B cell (primary cell): ENCODE measurements at regions not wholly inside any gene's neighbourhood (a gene's known extent, or its start where the extent isn't known, plus 50 kb on each side); places are given as distances from the start of the nearest gene placed in this dataset.
"Not testable (repeated sequence)": the region's sequence is repeated elsewhere in the genome, so short reads cannot be mapped to it uniquely, and the experiment has no call there.

ENCODE experiments used
- ATAC-seq: fragments of 200-7000 bp; cut with Tn5 transposase; one replicate; pipeline ENCODE4 v1.10.0; 2021; ENCODE audit warnings: low read depth, mild to moderate bottlenecking, moderate number of reproducible peaks, moderate library complexity
- CTCF ChIA-PET: fragments of 350-600 bp; sonication (Branson Sonifier 250); formaldehyde crosslinking; loops from one replicate; lab custom pipeline; 2021; ENCODE audit warnings: antibody characterized with exemption, inconsistent platforms; lab: Charles Lee
- POLR2A ChIA-PET: fragments of 350-600 bp; sonication (Branson Sonifier 250); formaldehyde crosslinking; loops from one replicate; lab custom pipeline; 2021; ENCODE audit warnings: antibody characterized with exemption; lab: Charles Lee
- DNase-seq: peaks from one replicate; pipeline ENCODE4 v3.0.0; 2013
- H2AFZ ChIP-seq: 2 replicates; pipeline ENCODE4 v1.6.1; 2012; ENCODE audit warnings: mild to moderate bottlenecking, low read depth, low read length; ENCODE audit not compliant: insufficient read depth, poor library complexity, severe bottlenecking
- H3K27ac ChIP-seq, 2 donors: 1 replicate in 1 of 2; 2 replicates in 1 of 2; pipeline ENCODE4 v1.5.1; 2012 to 2013; ENCODE audit warnings: low read length in 2 of 2, mild to moderate bottlenecking in 2 of 2, moderate library complexity in 1 of 2
- H3K27me3 ChIP-seq, 4 experiments: fragments of 200-600 bp in 1 of 4; sonication (generic) in 1 of 4; replicated peaks in 1 of 4; 1 replicate in 2 of 4; 2 replicates in 2 of 4; pipeline versions ENCODE4 v1.6.1 to v1.7.0; 2013 to 2016; ENCODE audit warnings: low read length in 3 of 4, mild to moderate bottlenecking in 2 of 4, mixed read lengths in 1 of 4, moderate library complexity in 1 of 4; ENCODE audit not compliant: insufficient read depth in 4 of 4, control insufficient read depth in 3 of 4; ENCODE audit errors: control extremely low read depth in 1 of 4
- H3K36me3 ChIP-seq, 2 experiments: replicated peaks in 1 of 2; 1 replicate in 1 of 2; 2 replicates in 1 of 2; pipeline versions ENCODE4 v1.6.1 to v1.7.1; 2013; ENCODE audit warnings: low read length in 1 of 2; ENCODE audit not compliant: insufficient read depth in 2 of 2, control insufficient read depth in 1 of 2; ENCODE audit errors: control extremely low read depth in 1 of 2, extremely low read depth in 1 of 2
- H3K4me1 ChIP-seq, 2 donors: fragments of 200-600 bp in 1 of 2; sonication (generic) in 1 of 2; 1 replicate in 1 of 2; 2 replicates in 1 of 2; pipeline versions ENCODE4 v1.5.1 to v1.6.1; 2013 to 2017; ENCODE audit warnings: low read length in 2 of 2; ENCODE audit not compliant: control insufficient read depth in 2 of 2, insufficient read depth in 2 of 2
- H3K4me2 ChIP-seq: replicated peaks from 2 replicates; pipeline ENCODE3; 2012; ENCODE audit warnings: mild to moderate bottlenecking, low read depth, low read length; ENCODE audit not compliant: poor library complexity, severe bottlenecking
- H3K4me3 ChIP-seq, 5 experiments: fragments of 200-600 bp in 1 of 5; sonication (generic) in 1 of 5; 1 replicate in 3 of 5; 2 replicates in 2 of 5; pipeline versions ENCODE4 v1.5.1 to v1.7.0; 2011 to 2016; ENCODE audit warnings: low read length in 4 of 5, mild to moderate bottlenecking in 4 of 5, low read depth in 2 of 5, control low read depth in 1 of 5, moderate library complexity in 1 of 5; ENCODE audit not compliant: insufficient read depth in 1 of 5; ENCODE audit errors: control extremely low read depth in 1 of 5, extremely low read depth in 1 of 5
- H3K79me2 ChIP-seq: fragments of 200-600 bp; sonication (generic); one replicate; pipeline ENCODE4 v1.6.0; 2016; ENCODE audit warnings: low read length; ENCODE audit not compliant: control insufficient read depth, insufficient read depth
- H3K9ac ChIP-seq: fragments of 200-600 bp; sonication (generic); 2 replicates; pipeline ENCODE4 v1.6.1; 2017; ENCODE audit warnings: mild to moderate bottlenecking, low read length, moderate library complexity
- H3K9me3 ChIP-seq, 3 donors: one replicate each; pipeline versions ENCODE4 v1.6.1 to v1.7.1; 2013; ENCODE audit warnings: low read length in 2 of 3; ENCODE audit not compliant: control insufficient read depth in 2 of 3, insufficient read depth in 1 of 3; ENCODE audit errors: control extremely low read depth in 1 of 3
- H4K20me1 ChIP-seq: 2 replicates; pipeline ENCODE4 v1.6.0; 2012; ENCODE audit warnings: mild to moderate bottlenecking, low read length; ENCODE audit not compliant: insufficient read depth, control insufficient read depth, poor library complexity, severe bottlenecking
- H3K27ac Mint-ChIP-seq: one replicate; pipeline ENCODE4 v1.8.0; 2021; ENCODE audit warnings: mixed read lengths
- H3K27me3 Mint-ChIP-seq: one replicate; pipeline ENCODE4 v1.8.0; 2021; ENCODE audit warnings: mixed read lengths
- H3K4me1 Mint-ChIP-seq: one replicate; pipeline ENCODE4 v1.8.0; 2021; ENCODE audit warnings: mixed read lengths
- H3K4me3 Mint-ChIP-seq: one replicate; pipeline ENCODE4 v1.8.0; 2021; ENCODE audit warnings: mixed read lengths
- H3K9me3 Mint-ChIP-seq: one replicate; pipeline ENCODE4 v1.8.0; 2022; ENCODE audit warnings: mixed read lengths; ENCODE audit not compliant: insufficient read depth
- EZH2 ChIP-seq: IDR thresholded peaks from 2 replicates; pipeline ENCODE4 v1.6.1; 2012; ENCODE audit warnings: borderline replicate concordance, low read depth, mild to moderate bottlenecking, moderate library complexity, low read length; ENCODE audit not compliant: insufficient read depth, poor library complexity, severe bottlenecking
- WGBS: methylation state at CpG from one replicate; pipeline ENCODE4 v1.1.5; 2013; ENCODE audit warnings: missing lambda C conversion rate; ENCODE audit not compliant: insufficient coverage; 5-methylcytosine and 5-hydroxymethylcytosine counted together
- intact Hi-C: fragments of 100-400 bp; cut with micrococcal nuclease; formaldehyde crosslinking; loops from one replicate; pipeline ENCODE4 v1.10.0; 2022
- TF ChIP-seq, protein P1 (sequence below): fragments of 200-600 bp; IDR thresholded peaks from one replicate; pipeline ENCODE4 v1.8.0; 2022; ENCODE audit warnings: antibody characterized with exemption, mild to moderate bottlenecking

DNA sequence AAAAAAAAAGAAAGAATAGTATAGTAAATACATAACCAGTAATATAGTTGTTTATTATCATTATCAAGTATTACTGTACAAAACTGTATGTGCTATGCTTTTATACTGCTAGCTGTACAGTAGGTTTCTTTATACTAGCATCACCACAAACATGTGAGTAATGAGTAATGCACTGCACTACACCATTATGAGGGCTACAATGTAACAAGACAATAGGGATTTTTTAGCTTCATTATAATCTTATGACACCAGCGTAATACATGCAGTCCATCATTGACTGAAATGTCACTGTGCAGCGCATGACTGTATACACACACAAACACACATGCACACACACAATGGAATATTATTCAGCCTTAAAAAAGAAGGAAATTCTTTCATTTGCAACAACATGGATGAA, 111.5 kb upstream of the ZBED5 start:
- Histone ChIP-seq H2AFZ (no peak overlapping the region), H3K27me3 (no peaks in the 10 kb centered on the region), H3K27ac (no peak overlapping the region), H3K9me3 (no peaks in the 10 kb centered on the region), H3K79me2 (no peaks in the 10 kb centered on the region), H4K20me1 (no peaks in the 10 kb centered on the region), H3K9ac (no peak overlapping the region), H3K36me3 (no peaks in the 10 kb centered on the region), H3K4me2 (no peak overlapping the region), H3K4me3 (no peak overlapping the region), H3K4me1 (peaks cover 7 to 8% of the 10 kb centered on the region in 2 donors)
- H3K27me3 Mint-ChIP-seq, result peaks cover 4% of the 10 kb centered on the region
- TF ChIP-seq EZH2, result no peak
- TF ChIP-seq, protein P1, sequence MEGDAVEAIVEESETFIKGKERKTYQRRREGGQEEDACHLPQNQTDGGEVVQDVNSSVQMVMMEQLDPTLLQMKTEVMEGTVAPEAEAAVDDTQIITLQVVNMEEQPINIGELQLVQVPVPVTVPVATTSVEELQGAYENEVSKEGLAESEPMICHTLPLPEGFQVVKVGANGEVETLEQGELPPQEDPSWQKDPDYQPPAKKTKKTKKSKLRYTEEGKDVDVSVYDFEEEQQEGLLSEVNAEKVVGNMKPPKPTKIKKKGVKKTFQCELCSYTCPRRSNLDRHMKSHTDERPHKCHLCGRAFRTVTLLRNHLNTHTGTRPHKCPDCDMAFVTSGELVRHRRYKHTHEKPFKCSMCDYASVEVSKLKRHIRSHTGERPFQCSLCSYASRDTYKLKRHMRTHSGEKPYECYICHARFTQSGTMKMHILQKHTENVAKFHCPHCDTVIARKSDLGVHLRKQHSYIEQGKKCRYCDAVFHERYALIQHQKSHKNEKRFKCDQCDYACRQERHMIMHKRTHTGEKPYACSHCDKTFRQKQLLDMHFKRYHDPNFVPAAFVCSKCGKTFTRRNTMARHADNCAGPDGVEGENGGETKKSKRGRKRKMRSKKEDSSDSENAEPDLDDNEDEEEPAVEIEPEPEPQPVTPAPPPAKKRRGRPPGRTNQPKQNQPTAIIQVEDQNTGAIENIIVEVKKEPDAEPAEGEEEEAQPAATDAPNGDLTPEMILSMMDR, result no peak
- H3K9me3 Mint-ChIP-seq, result peaks cover 5% of the 10 kb centered on the region
- DNase-seq, result no peak
- no peak for ATAC-seq
- no peak overlapping the region for H3K4me3 Mint-ChIP-seq
- CTCF ChIA-PET, result interaction anchor here (1.3 to 1.7 kb wide), 2 partner anchors 11 to 35 kb away, joined by 4 to 5 read pairs; no protein-coding TSS in a partner anchor
- H3K4me1 Mint-ChIP-seq, result peaks cover 10% of the 10 kb centered on the region
- no peak overlapping the region for H3K27ac Mint-ChIP-seq
- intact Hi-C loops, result no loop called here
- no CpG with 5 or more reads among the region's 2 CpGs for WGBS
- POLR2A ChIA-PET, result no interaction called here

DNA sequence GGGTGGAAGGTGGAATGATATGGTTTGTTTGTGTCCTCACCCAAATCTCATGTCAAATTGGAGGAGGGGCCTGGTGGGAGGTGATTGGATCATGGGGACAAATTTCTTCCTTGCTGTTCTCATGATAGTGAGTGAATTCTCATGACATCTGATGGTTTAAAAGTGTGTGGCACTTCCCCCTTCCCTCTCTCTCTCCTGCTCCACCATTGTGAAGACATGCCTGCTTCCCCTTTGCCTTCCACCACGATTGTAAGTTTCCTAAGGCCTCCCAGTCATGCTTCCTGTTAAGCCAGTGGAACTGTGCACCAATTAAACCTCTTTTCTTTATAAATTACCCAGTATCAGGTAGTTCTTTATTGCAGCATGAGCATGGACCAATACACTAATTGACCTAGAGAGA, 99.0 kb upstream of the ZBED5 start:
- CTCF ChIA-PET, H3K79me2 ChIP-seq, H3K4me1 ChIP-seq, H3K27ac ChIP-seq, POLR2A ChIA-PET, H4K20me1 ChIP-seq, H3K27ac Mint-ChIP-seq, intact Hi-C loops, ATAC-seq, H2AFZ ChIP-seq, H3K4me3 Mint-ChIP-seq, DNase-seq, H3K4me2 ChIP-seq, H3K4me3 ChIP-seq, H3K9ac ChIP-seq, H3K36me3 ChIP-seq, H3K9me3 Mint-ChIP-seq: not testable (repeated sequence)
- H3K9me3 ChIP-seq, result peaks cover 4 to 11% (median 8%) of the 10 kb centered on the region in 3 donors
- H3K27me3 ChIP-seq, result peaks cover 0 to 16% (median 6%) of the 10 kb centered on the region in 4 experiments
- WGBS, result no CpG with 5 or more reads among the region's 1 CpG
- Mint-ChIP-seq H3K27me3 (peaks cover 31% of the 10 kb centered on the region), H3K4me1 (peaks cover 10% of the 10 kb centered on the region)
